HK-2 (cell line): ENCODE measurements at regions not wholly inside any gene's neighbourhood (a gene's known extent, or its start where the extent isn't known, plus 50 kb on each side); places are given as distances from the start of the nearest gene placed in this dataset.

Experiments used
- DNase-seq: peaks from one replicate; pipeline ENCODE4 v3.0.0-alpha.2; 2018; ENCODE audit not compliant: unreplicated experiment

DNA sequence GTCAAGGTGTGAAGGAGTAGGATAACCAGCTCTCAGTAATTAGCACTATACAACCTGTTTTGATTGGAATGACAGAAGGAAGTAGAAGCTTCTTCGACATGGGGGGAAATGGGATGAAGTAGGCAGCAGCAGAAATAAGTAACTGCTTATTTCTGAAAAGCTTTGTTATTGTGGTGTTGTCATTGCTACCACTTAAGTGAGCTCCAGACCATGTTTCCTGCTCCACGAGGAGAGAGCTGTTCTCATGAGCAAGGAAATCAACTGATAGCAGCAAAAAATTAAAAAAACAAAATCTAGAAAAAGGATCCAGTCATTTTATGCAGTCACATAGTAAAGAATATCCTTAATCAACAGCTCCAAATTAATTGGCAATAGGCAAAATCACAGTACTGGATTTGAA is 106.1 kb upstream of the TLL1 start:
- DNase-seq: no peak

DNA sequence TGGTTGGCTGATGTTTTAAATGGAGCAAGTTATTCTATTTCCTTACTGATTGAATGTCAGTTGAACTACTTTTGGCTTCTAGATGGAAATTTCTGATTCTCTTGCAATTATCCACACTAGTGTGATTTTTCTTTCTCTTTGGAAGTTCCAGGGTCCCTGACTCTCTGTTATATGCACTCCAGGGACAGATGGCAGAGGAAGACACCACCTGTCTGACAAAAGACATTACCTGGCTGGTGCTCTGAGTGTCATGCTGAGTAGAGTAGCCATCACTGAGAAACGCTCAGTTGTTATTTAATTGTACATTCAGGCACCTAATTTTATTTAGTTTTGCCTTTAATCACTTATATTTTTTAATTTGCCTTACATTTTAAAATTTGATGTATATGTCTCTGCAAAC is 105.4 kb upstream of the TLL1 start:
- no peak for DNase-seq

DNA sequence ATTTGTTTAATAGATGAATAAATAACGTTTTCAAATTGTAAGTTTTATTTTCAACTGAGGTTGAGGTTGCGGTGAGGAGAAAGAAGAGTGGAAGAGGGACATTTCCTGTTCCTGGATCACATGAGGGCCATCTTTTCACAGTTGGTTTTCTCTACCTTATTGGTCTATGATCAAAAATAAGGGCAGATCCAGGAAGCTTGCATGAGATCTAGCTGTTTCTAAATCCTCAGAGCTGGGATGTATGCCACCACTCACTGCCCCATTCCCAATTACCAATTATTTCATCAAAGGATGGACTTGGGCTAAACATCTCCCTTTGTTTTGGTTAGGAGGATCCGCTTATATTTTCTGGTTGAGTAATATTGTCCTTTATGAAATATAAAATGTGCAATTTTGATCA is 104.8 kb upstream of the TLL1 start:
- no peak for DNase-seq

DNA sequence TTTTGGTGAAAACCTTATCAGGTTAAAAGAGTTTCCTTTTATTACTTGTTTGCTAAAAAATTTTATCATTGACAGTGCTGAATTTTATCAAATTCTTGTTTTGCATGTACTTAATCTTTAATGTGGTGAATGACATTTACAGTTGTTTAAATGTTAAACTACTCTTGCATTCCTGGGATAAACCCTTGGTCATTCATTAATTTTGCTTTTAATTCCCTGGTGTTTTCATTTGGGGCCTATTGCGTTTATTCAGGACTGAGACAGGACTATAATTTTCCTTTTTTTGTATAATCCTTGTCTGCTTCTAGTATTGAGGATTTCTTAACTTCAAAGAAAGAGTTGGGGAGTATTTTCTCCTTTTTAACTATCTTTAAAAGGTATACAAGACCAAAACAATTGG is 98.7 kb upstream of the TLL1 start:
- DNase-seq: no peak

DNA sequence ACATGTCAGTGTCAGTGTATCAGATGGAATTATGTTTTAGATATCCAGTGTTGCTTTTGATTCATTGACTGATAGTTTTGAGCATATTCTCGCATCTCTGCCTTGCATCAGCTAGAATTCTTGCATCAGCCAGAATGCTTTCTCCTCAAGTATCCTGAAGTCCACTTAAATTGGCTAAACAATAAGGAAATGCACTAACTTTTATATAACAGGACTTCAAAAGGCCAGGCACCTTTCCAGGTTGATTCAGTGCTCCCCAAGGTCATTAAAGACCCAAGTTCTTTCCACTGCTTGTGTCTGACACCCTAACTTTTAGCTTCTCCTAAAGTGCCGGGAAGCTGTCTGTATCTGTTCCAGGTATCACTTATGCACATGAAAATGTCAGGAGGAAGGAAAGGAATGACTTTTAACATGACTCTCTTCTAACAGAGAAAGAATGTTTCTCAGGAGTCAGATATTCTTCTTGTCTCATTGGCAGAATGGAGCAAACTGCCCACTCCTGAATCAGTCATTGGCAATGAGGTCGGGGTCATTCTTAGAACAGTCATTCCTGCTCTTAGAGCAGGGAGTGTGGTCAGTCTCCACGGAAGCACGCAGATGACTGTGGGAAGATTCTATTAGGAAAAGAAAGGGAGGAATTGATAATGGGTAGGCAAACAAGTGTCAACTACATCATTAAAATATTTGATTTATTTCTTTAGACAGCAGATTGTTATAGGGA is 92.9 kb upstream of the TLL1 start:
- no peak for DNase-seq

DNA sequence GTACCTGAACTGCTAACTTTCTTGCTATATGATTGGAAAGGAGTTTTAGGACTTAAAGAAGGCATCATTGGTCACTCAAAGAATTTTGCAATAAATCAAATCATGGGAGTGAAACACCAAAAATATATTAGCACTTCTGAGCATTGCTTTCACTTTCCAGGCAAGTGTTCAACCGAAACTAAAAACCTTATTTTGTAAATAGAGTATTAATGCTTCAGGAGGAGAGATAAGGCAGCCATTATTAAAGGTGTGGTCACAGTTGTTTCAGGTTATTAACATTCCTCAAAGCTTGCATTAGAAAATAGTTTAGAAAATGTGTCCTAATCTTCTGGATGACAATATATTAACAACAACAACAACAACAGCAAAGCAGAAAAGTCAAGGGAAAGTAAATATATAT is 92.3 kb upstream of the TLL1 start:
- DNase-seq: no peak

DNA sequence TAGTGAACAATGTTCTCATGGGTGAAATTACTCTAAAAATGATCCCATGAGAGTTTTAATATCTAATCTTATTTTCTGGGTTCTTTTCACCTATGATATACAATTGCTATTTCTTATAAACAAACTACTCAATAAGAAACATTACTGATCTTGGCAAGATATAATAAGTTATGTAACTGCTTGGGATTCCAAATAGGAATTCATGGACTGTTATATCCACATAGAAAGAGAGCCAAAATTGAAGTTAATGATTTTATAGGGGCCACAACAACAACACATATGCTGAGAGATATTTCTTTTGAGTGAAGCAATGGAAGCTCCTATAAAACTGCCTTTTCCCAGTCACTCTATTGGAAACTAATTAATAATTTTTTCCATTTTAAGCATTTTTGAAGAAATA is 90.4 kb upstream of the TLL1 start:
- no peak for DNase-seq

GRCh38 chr4:165783626-165784025 is 89.4 kb upstream of the TLL1 start:
- no peak for DNase-seq

GRCh38 chr4:165784672-165785071 is 88.4 kb upstream of the TLL1 start:
- DNase-seq: no peak

DNA sequence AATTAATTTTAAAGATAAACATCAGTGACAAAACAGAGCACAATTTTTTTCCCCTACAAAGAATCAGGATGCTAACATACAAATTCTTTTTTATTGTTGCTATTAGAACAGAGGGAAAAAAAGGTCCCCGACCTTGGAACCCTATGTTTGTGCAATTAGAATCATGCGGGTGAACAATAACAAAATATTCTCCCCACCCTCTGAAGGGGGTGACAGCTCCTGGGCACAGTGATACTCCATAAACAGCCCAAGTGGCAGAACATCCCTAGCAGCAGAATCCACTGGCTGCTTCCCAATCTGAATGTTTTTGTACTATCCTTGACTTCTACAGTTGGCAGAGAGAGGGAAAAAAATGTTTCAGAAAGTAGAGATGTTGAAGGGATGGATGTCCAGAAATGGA is 87.7 kb upstream of the TLL1 start:
- DNase-seq: no peak

DNA sequence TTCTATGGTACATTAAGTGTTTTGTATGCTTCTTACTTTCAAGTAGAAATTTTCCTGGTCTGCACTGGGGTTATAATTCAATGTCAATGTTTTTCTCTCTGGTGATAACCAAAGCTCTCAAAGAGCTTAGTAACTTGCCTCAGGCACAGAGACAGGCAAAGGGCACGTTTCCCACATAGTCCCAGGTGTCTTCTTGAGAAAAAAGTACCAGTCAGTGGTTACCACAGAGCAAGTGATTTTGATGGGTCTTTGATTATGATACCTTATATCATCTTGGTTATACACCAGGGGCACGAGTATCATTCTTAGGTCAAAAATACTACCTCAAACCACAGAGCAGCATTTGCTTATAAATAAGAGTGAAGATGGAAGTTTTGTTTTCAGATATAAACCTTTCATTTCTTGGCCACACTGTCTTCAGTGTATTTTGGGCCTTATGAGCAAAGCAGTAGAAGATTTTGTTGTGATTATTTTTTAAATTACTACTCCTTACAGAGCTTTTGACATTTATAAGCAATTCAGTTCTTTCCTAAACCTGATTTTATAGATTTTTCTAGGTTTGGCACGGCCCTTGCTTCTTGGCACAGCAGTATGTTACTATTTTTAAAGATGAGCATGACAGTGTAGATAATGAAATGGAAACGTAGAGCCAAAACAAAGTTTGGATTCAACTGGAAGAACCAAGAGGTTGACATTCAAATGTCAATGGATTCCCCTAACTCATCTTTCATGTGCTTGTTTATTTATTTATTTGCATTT is 85.3 kb upstream of the TLL1 start:
- no peak for DNase-seq

GRCh38 chr4:165788686-165789463 is 84.2 kb upstream of the TLL1 start:
- DNase-seq: no peak

- DNase-seq: no peak
Observed at GRCh38 chr4:165793236-165793635, 79.8 kb upstream of the TLL1 start.

GRCh38 chr4:165794834-165795233 is 78.2 kb upstream of the TLL1 start:
- DNase-seq: no peak

GRCh38 chr4:165799384-165799815 is 73.6 kb upstream of the TLL1 start:
- DNase-seq: no peak

- no peak for DNase-seq
Observed at GRCh38 chr4:165802452-165802851, 70.6 kb upstream of the TLL1 start.

DNA sequence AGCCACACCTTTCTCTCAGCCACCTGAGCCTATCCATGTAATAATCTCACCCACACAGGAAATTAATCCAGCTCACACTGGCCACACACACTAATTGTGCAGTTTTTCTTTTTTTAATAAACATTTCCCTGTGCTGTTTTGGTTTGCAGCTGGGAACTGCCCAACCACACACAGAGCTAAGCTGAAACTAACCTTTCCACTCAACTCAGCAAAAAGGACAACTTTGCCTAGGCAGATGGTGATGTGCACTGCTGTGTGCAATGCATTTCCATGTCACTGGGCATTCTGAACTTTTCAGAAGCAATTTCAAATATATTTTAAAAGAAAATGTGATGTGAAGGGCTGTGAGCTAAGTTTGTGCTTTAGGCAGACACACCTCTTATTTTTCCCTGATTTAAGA is 70.0 kb upstream of the TLL1 start:
- no peak for DNase-seq

- DNase-seq: no peak
Observed at GRCh38 chr4:165805406-165805805, 67.6 kb upstream of the TLL1 start.

DNA sequence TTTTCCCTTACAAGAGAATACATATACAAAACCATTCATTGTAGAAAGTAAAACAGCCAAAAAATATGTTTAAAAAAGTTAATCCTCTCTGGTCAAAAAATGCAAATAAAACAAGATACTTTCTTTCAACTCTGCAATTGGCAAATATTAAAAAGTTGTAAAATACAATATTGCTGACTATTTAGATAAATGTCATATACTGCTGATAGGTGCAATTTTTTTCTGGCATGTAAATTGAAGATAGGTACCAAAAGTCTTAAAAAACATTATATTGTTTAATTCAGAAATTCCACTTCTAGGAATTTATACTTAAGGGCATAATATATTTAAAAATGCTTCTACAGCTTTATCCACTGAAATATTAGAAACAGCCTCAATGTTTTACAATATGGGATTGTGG is 66.4 kb upstream of the TLL1 start:
- no peak for DNase-seq

- no peak for DNase-seq
Observed at GRCh38 chr4:165810726-165811125, 62.3 kb upstream of the TLL1 start.

GRCh38 chr4:165813606-165814005 is 59.4 kb upstream of the TLL1 start:
- no peak for DNase-seq

GRCh38 chr4:165814256-165815020 is 58.6 kb upstream of the TLL1 start:
- no peak for DNase-seq
